Nephron (organoid): ENCODE measurements at regions not wholly inside any gene's neighbourhood (a gene's known extent, or its start where the extent isn't known, plus 50 kb on each side); places are given as distances from the start of the nearest gene placed in this dataset.
"Not testable (repeated sequence)": the region's sequence is repeated elsewhere in the genome, so short reads cannot be mapped to it uniquely, and the experiment has no call there.

Experiments used
- H3K27ac Mint-ChIP-seq, 3 experiments: 2 replicates each; pipeline ENCODE4 v1.8.0; 2020; ENCODE audit warnings: mixed read lengths in 3 of 3, mild to moderate bottlenecking in 2 of 3, moderate library complexity in 1 of 3
- H3K27me3 Mint-ChIP-seq: 2 replicates; pipeline ENCODE4 v1.8.0; 2021; ENCODE audit warnings: low read depth, mild to moderate bottlenecking, moderate library complexity, mixed read lengths
- H3K36me3 Mint-ChIP-seq: 2 replicates; pipeline ENCODE4 v1.8.0; 2020; ENCODE audit warnings: low read depth, mixed read lengths
- H3K4me1 Mint-ChIP-seq: 2 replicates; pipeline ENCODE4 v1.8.0; 2020; ENCODE audit warnings: mixed read lengths
- H3K4me3 Mint-ChIP-seq, 3 experiments: 2 replicates each; pipeline ENCODE4 v1.8.0; 2020; ENCODE audit warnings: mild to moderate bottlenecking in 3 of 3, mixed read lengths in 3 of 3, moderate library complexity in 2 of 3
- H3K9me3 Mint-ChIP-seq: 2 replicates; pipeline ENCODE4 v1.8.0; 2020; ENCODE audit warnings: mixed read lengths
- TF ChIP-seq, protein P1 (sequence below), 3 experiments: fragments of 200-600 bp; sonication (generic); IDR thresholded peaks; one replicate each; pipeline ENCODE4 v1.5.0; 2021; ENCODE audit warnings: antibody characterized with exemption in 3 of 3; ENCODE audit not compliant: unreplicated experiment in 3 of 3

DNA sequence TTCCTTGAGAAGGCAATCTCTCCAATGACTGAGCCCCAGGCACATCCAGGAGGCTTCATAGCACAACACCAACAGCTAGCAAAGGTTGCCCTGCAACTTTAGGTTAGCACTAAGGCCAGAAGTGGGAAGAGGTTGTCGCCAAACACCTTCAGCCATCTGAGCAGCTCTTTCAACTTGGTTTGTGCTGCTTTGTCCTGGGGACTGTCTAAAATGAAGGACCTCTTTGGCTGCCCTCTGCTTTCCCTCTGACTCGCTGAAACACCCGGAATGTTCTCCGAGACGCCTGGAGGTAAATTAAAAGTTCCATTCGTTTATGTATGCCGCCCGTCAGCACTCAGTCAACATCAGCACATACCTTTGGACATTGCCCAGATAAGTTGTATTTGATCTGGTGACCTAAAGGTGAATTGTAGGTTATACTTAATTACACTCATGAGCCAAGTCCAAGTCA, 121.2 kb upstream of the NR2F2 start:
- Mint-ChIP-seq H3K4me3 (no peak overlapping the region), H3K27ac (peak overlapping the region; percentile 53 to 81 (median 79)), H3K4me1 (peaks cover 12% of the 10 kb centered on the region), H3K9me3 (peaks cover 23% of the 10 kb centered on the region), H3K27me3 (no peaks in the 10 kb centered on the region), H3K36me3 (peaks cover 61% of the 10 kb centered on the region)
- TF ChIP-seq, protein P1, sequence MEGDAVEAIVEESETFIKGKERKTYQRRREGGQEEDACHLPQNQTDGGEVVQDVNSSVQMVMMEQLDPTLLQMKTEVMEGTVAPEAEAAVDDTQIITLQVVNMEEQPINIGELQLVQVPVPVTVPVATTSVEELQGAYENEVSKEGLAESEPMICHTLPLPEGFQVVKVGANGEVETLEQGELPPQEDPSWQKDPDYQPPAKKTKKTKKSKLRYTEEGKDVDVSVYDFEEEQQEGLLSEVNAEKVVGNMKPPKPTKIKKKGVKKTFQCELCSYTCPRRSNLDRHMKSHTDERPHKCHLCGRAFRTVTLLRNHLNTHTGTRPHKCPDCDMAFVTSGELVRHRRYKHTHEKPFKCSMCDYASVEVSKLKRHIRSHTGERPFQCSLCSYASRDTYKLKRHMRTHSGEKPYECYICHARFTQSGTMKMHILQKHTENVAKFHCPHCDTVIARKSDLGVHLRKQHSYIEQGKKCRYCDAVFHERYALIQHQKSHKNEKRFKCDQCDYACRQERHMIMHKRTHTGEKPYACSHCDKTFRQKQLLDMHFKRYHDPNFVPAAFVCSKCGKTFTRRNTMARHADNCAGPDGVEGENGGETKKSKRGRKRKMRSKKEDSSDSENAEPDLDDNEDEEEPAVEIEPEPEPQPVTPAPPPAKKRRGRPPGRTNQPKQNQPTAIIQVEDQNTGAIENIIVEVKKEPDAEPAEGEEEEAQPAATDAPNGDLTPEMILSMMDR (IDR thresholded peaks at IDR 0.05; ENCODE audit: unreplicated experiment in 3 of 3): no peak

DNA sequence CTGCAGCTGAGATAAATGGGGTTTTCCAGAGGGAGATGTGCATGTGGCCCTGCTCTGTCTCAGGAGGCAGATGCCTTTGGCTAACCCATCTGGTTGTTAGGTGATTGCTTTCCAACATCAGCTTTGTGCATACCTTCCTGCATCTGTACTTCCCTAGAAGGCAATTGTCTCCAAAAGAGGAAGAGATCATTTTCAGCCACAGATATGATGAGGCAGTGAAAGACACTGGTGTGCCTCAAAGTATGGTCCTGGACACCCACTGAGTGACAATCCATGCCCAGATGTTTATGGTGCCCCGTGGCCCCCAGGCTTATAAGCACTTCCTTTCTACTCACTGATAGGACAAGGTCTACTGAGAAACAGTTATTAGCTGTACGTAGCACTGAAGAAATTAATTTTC, 117.5 kb upstream of the NR2F2 start:
- no peak overlapping the region for H3K27ac Mint-ChIP-seq
- H3K4me1 Mint-ChIP-seq: peaks cover 5% of the 10 kb centered on the region
- H3K4me3 Mint-ChIP-seq: no peak overlapping the region
- H3K27me3 Mint-ChIP-seq: no peaks in the 10 kb centered on the region
- TF ChIP-seq, protein P1 (IDR thresholded peaks at IDR 0.05; ENCODE audit: unreplicated experiment in 3 of 3): no peak
- H3K9me3 Mint-ChIP-seq: peaks cover 4% of the 10 kb centered on the region
- peaks cover 42% of the 10 kb centered on the region for H3K36me3 Mint-ChIP-seq

GRCh38 chr15:96213896-96214295, 116.6 kb upstream of the NR2F2 start:
- H3K4me1 Mint-ChIP-seq: peaks cover 11% of the 10 kb centered on the region
- no peak overlapping the region for H3K27ac Mint-ChIP-seq
- H3K36me3 Mint-ChIP-seq: peaks cover 46% of the 10 kb centered on the region
- no peak overlapping the region for H3K4me3 Mint-ChIP-seq
- TF ChIP-seq, protein P1 (IDR thresholded peaks at IDR 0.05; ENCODE audit: unreplicated experiment in 3 of 3): no peak
- H3K9me3 Mint-ChIP-seq: peaks cover 4% of the 10 kb centered on the region
- H3K27me3 Mint-ChIP-seq: no peaks in the 10 kb centered on the region

- not testable (repeated sequence) for H3K4me3 Mint-ChIP-seq, H3K4me1 Mint-ChIP-seq, H3K27ac Mint-ChIP-seq, H3K27me3 Mint-ChIP-seq, H3K9me3 Mint-ChIP-seq
- peaks cover 57% of the 10 kb centered on the region for H3K36me3 Mint-ChIP-seq
Observed at GRCh38 chr15:96216481-96216880, 114.0 kb upstream of the NR2F2 start.

DNA sequence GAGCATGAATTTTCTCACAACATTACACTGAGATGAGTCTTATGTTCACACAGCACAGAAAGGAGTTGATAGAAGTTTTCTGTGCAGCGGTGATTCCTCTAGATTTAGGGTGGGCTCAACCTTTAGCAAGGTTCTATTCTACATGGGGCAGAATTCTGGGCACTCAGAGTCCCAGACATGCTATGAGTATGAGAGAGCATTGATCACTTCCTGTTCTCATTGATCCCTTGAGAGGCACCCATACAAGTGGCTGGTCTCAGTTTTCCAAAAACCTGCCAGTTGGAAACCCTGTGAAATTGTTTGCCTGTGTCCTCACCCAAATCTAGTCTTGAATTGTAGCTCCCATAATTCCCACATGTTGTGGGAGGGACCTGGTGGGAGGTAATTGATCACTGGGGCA, 112.5 kb upstream of the NR2F2 start:
- Mint-ChIP-seq H3K4me1 (peaks cover 8% of the 10 kb centered on the region), H3K4me3 (no peak overlapping the region), H3K27ac (no peak overlapping the region), H3K9me3 (no peaks in the 10 kb centered on the region), H3K27me3 (no peaks in the 10 kb centered on the region), H3K36me3 (peaks cover 47% of the 10 kb centered on the region)
- TF ChIP-seq, protein P1 (IDR thresholded peaks at IDR 0.05; ENCODE audit: unreplicated experiment in 3 of 3): no peak

- H3K36me3 Mint-ChIP-seq: peaks cover 54% of the 10 kb centered on the region
- H3K9me3 Mint-ChIP-seq: no peaks in the 10 kb centered on the region
- H3K27me3 Mint-ChIP-seq: no peaks in the 10 kb centered on the region
- peak overlapping the region; percentile 66 to 80 (median 72) for H3K27ac Mint-ChIP-seq
- TF ChIP-seq, protein P1 (IDR thresholded peaks at IDR 0.05; ENCODE audit: unreplicated experiment in 3 of 3): no peak
- H3K4me3 Mint-ChIP-seq: no peak overlapping the region
- H3K4me1 Mint-ChIP-seq: peaks cover 8% of the 10 kb centered on the region
Observed at GRCh38 chr15:96218623-96219455, 111.7 kb upstream of the NR2F2 start.
